GM12801 (cell line): ENCODE measurements at regions not wholly inside any gene's neighbourhood (a gene's known extent, or its start where the extent isn't known, plus 50 kb on each side); places are given as distances from the start of the nearest gene placed in this dataset.

Experiments
- CTCF ChIP-seq: IDR thresholded peaks from one replicate; pipeline ENCODE4 v1.5.1; 2011; ENCODE audit warnings: control low read depth; ENCODE audit not compliant: insufficient read length; ENCODE audit errors: extremely low read depth

GRCh38 chr5:104082754-104083153 is 520.2 kb upstream of the NUDT12 start:
- no peak for TF ChIP-seq CTCF

GRCh38 chr5:104081232-104081631 is 518.6 kb upstream of the NUDT12 start:
- TF ChIP-seq CTCF, result no peak

GRCh38 chr5:104080646-104081175 is 518.1 kb upstream of the NUDT12 start:
- TF ChIP-seq CTCF, result no peak

- no peak for TF ChIP-seq CTCF
Observed at GRCh38 chr5:104071887-104072286, 509.3 kb upstream of the NUDT12 start.

GRCh38 chr5:104062621-104063377 is 500.2 kb upstream of the NUDT12 start:
- no peak for TF ChIP-seq CTCF

GRCh38 chr5:104061707-104062106 is 499.1 kb upstream of the NUDT12 start:
- no peak for TF ChIP-seq CTCF

GRCh38 chr5:104053353-104053649 is 490.7 kb upstream of the NUDT12 start:
- no peak for TF ChIP-seq CTCF
